ENCODE measurements at regions not wholly inside any gene's neighbourhood (a gene's known extent, or its start where the extent isn't known, plus 50 kb on each side); places are given as distances from the start of the nearest gene placed in this dataset.

GRCh38 chr6:113170454-113170853 is 686.7 kb upstream of the MARCKS start:
- TF ChIP-seq CTCF (IDR thresholded peaks at IDR 0.05), result no peak
- no peak for TF ChIP-seq POLR2A (IDR thresholded peaks at IDR 0.05)
- no peaks in the 10 kb centered on the region for H3K9me3 ChIP-seq
- H3K27me3 ChIP-seq, result no peaks in the 10 kb centered on the region
- intact Hi-C loops (cut with DNase I; ENCODE audit: low total_unique reads), result no loop called here
- H3K4me3 ChIP-seq, result no peak overlapping the region
- no peak for DNase-seq
- no peak overlapping the region for H3K27ac ChIP-seq
- no peaks in the 10 kb centered on the region for H3K4me1 ChIP-seq
- no peaks in the 10 kb centered on the region for H3K36me3 ChIP-seq

- H3K27me3 ChIP-seq, result no peaks in the 10 kb centered on the region
- no peaks in the 10 kb centered on the region for H3K9me3 ChIP-seq
- intact Hi-C loops (cut with DNase I; ENCODE audit: low total_unique reads), result no loop called here
- H3K4me1 ChIP-seq, result no peaks in the 10 kb centered on the region
- no peak overlapping the region for H3K4me3 ChIP-seq
- TF ChIP-seq POLR2A (IDR thresholded peaks at IDR 0.05), result no peak
- no peak for TF ChIP-seq CTCF (IDR thresholded peaks at IDR 0.05)
- no peak overlapping the region for H3K27ac ChIP-seq
- no peaks in the 10 kb centered on the region for H3K36me3 ChIP-seq
- DNase-seq, result no peak
These were observed 685.3 kb upstream of the MARCKS start for GRCh38 chr6:113171882-113172281.

- Histone ChIP-seq H3K4me3 (no peak overlapping the region), H3K36me3 (no peaks in the 10 kb centered on the region), H3K27ac (no peak overlapping the region), H3K9me3 (no peaks in the 10 kb centered on the region), H3K27me3 (no peaks in the 10 kb centered on the region), H3K4me1 (no peaks in the 10 kb centered on the region)
- DNase-seq, result no peak
- TF ChIP-seq CTCF (IDR thresholded peaks at IDR 0.05) (no peak), POLR2A (IDR thresholded peaks at IDR 0.05) (no peak)
- intact Hi-C loops (cut with DNase I; ENCODE audit: low total_unique reads), result no loop called here
These were observed 684.6 kb upstream of the MARCKS start for GRCh38 chr6:113172531-113172966.

GRCh38 chr6:113178349-113178748 is 678.8 kb upstream of the MARCKS start:
- no peak for TF ChIP-seq CTCF (IDR thresholded peaks at IDR 0.05)
- TF ChIP-seq POLR2A (IDR thresholded peaks at IDR 0.05), result no peak
- no peak for DNase-seq
- H3K9me3 ChIP-seq, result no peaks in the 10 kb centered on the region
- intact Hi-C loops (cut with DNase I; ENCODE audit: low total_unique reads), result no loop called here
- no peak overlapping the region for H3K4me3 ChIP-seq
- no peaks in the 10 kb centered on the region for H3K27me3 ChIP-seq
- H3K36me3 ChIP-seq, result no peaks in the 10 kb centered on the region
- H3K4me1 ChIP-seq, result no peaks in the 10 kb centered on the region
- no peak overlapping the region for H3K27ac ChIP-seq

GRCh38 chr6:113181164-113181563 is 676.0 kb upstream of the MARCKS start:
- Histone ChIP-seq H3K4me3 (no peak overlapping the region), H3K9me3 (no peaks in the 10 kb centered on the region), H3K36me3 (no peaks in the 10 kb centered on the region), H3K4me1 (no peaks in the 10 kb centered on the region), H3K27ac (no peak overlapping the region), H3K27me3 (no peaks in the 10 kb centered on the region)
- DNase-seq, result no peak
- TF ChIP-seq CTCF (IDR thresholded peaks at IDR 0.05), result no peak
- intact Hi-C loops (cut with DNase I; ENCODE audit: low total_unique reads), result no loop called here
